ENCODE measurements at regions not wholly inside any gene's neighbourhood (a gene's known extent, or its start where the extent isn't known, plus 50 kb on each side); places are given as distances from the start of the nearest gene placed in this dataset.
"Not testable (repeated sequence)": the region's sequence is repeated elsewhere in the genome, so short reads cannot be mapped to it uniquely, and the experiment has no call there.

- DNase-seq (no peak), ATAC-seq (no peak)
- TF ChIP-seq, protein P1, sequence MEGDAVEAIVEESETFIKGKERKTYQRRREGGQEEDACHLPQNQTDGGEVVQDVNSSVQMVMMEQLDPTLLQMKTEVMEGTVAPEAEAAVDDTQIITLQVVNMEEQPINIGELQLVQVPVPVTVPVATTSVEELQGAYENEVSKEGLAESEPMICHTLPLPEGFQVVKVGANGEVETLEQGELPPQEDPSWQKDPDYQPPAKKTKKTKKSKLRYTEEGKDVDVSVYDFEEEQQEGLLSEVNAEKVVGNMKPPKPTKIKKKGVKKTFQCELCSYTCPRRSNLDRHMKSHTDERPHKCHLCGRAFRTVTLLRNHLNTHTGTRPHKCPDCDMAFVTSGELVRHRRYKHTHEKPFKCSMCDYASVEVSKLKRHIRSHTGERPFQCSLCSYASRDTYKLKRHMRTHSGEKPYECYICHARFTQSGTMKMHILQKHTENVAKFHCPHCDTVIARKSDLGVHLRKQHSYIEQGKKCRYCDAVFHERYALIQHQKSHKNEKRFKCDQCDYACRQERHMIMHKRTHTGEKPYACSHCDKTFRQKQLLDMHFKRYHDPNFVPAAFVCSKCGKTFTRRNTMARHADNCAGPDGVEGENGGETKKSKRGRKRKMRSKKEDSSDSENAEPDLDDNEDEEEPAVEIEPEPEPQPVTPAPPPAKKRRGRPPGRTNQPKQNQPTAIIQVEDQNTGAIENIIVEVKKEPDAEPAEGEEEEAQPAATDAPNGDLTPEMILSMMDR (IDR thresholded peaks at IDR 0.05): no peak
- Histone ChIP-seq H3K36me3 (no peaks in the 10 kb centered on the region), H3K4me1 (no peaks in the 10 kb centered on the region), H3K9me3 (no peaks in the 10 kb centered on the region), H3K27me3 (no peaks in the 10 kb centered on the region), H3K27ac (no peak overlapping the region), H3K4me3 (no peak overlapping the region)
- intact Hi-C loops (cut with DNase I): no loop called here
Measured at GRCh38 chr1:99424087-99424486, 159.8 kb downstream of the PLPPR4 start.

- Histone ChIP-seq H3K9me3 (no peaks in the 10 kb centered on the region), H3K36me3 (no peaks in the 10 kb centered on the region), H3K27me3 (no peaks in the 10 kb centered on the region), H3K4me1 (no peaks in the 10 kb centered on the region), H3K27ac (no peak overlapping the region), H3K4me3 (no peak overlapping the region)
- TF ChIP-seq, protein P1 (IDR thresholded peaks at IDR 0.05): no peak
- no peak for ATAC-seq
- intact Hi-C loops (cut with DNase I): no loop called here
- DNase-seq: no peak
Measured at GRCh38 chr1:99429754-99430153, 165.5 kb downstream of the PLPPR4 start.

DNA sequence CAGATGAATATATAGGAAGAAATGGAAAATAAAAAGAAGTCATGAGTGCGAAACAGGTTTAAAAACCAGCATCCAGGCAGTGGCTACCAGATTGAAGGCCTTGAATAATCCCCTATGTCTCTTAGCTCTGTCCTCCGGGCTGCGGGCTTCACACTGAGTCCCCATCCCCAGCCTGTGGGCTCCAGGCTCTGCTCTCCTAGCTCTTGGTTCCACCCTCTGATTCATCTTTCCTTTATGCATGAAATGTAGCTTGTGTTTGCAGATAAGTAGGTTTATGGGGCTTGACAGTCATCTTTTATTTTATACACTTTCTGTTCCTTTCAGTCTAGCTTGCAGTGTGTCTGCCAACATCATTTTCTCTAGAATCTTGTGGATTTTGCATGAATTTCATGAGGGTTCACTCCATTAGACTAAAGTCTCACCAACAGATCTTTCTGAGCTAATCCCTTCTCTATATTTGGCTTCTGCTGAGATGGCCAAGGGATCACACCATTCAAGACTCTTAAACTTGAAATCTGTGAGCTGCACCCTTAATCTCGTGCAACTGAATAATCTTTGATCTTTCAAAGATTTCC is 174.5 kb downstream of the PLPPR4 start:
- Histone ChIP-seq H3K4me1 (no peaks in the 10 kb centered on the region), H3K27ac (no peak overlapping the region), H3K27me3 (no peaks in the 10 kb centered on the region), H3K4me3 (no peak overlapping the region), H3K36me3 (no peaks in the 10 kb centered on the region), H3K9me3 (no peaks in the 10 kb centered on the region)
- DNase-seq: peak in 1 of 4 donors; percentile 13
- TF ChIP-seq, protein P1 (IDR thresholded peaks at IDR 0.05): no peak
- ATAC-seq: no peak
- intact Hi-C loops (cut with DNase I): no loop called here

GRCh38 chr1:99439433-99440075 is 175.3 kb downstream of the PLPPR4 start:
- no peaks in the 10 kb centered on the region for H3K9me3 ChIP-seq
- TF ChIP-seq, protein P1 (IDR thresholded peaks at IDR 0.05): no peak
- no peaks in the 10 kb centered on the region for H3K4me1 ChIP-seq
- intact Hi-C loops (cut with DNase I): no loop called here
- ATAC-seq (no peak), DNase-seq (no peak)
- H3K27ac ChIP-seq: no peak overlapping the region
- no peaks in the 10 kb centered on the region for H3K36me3 ChIP-seq
- no peaks in the 10 kb centered on the region for H3K27me3 ChIP-seq
- no peak overlapping the region for H3K4me3 ChIP-seq

GRCh38 chr1:99441299-99442095 is 177.2 kb downstream of the PLPPR4 start:
- Histone ChIP-seq H3K4me3 (no peak overlapping the region), H3K9me3 (no peaks in the 10 kb centered on the region), H3K36me3 (no peaks in the 10 kb centered on the region), H3K27me3 (no peaks in the 10 kb centered on the region), H3K4me1 (peaks cover 0 to 3% of the 10 kb centered on the region in 2 donors), H3K27ac (peak overlapping the region; percentile 14 to 16)
- peak; percentile 57 for ATAC-seq
- DNase-seq: no peak
- intact Hi-C loops (cut with DNase I): no loop called here
- TF ChIP-seq, protein P1 (IDR thresholded peaks at IDR 0.05): no peak

GRCh38 chr1:99444211-99444927 is 180.1 kb downstream of the PLPPR4 start:
- H3K27me3 ChIP-seq; H3K4me1 ChIP-seq; H3K9me3 ChIP-seq; H3K27ac ChIP-seq; DNase-seq; intact Hi-C loops (cut with DNase I); H3K4me3 ChIP-seq; ATAC-seq; H3K36me3 ChIP-seq: not testable (repeated sequence)

Data from left lung (tissue), 4 donors.